OCI-LY3 (cell line): ENCODE measurements at regions not wholly inside any gene's neighbourhood (a gene's known extent, or its start where the extent isn't known, plus 50 kb on each side); places are given as distances from the start of the nearest gene placed in this dataset.

ENCODE experiments used
- H2AFZ ChIP-seq: fragments of 200-600, 300-600 bp; shearing (Covaris generic); 2 replicates; pipeline ENCODE4 v1.6.0; 2014; ENCODE audit warnings: antibody characterized with exemption, low read depth, low read length
- H3K27ac ChIP-seq: fragments of 200-600, 300-600 bp; sonication (generic); 2 replicates; pipeline ENCODE4 v1.5.1; 2014; ENCODE audit warnings: mild to moderate bottlenecking, low read length, moderate library complexity, mixed read lengths
- H3K27me3 ChIP-seq: fragments of 200-600, 300-600 bp; sonication (generic); 2 replicates; pipeline ENCODE4 v1.6.1; 2014; ENCODE audit warnings: low read depth, low read length, mixed read lengths
- H3K36me3 ChIP-seq: fragments of 200-600, 300-600 bp; sonication (generic); replicated peaks from 2 replicates; pipeline ENCODE3; 2014; ENCODE audit warnings: low read depth, low read length, mixed read lengths
- H3K4me1 ChIP-seq: fragments of 300-600, 200-600 bp; sonication (generic); 2 replicates; pipeline ENCODE4 v1.6.1; 2014; ENCODE audit warnings: low read length, mixed read lengths
- H3K4me2 ChIP-seq: fragments of 200-600, 300-600 bp; sonication (generic); 2 replicates; pipeline ENCODE4 v1.6.1; 2014; ENCODE audit warnings: low read length, mixed read lengths
- H3K4me3 ChIP-seq: fragments of 300-600, 200-600 bp; sonication (generic); 2 replicates; pipeline ENCODE4 v1.5.1; 2014; ENCODE audit warnings: antibody characterized with exemption, mild to moderate bottlenecking, low read length, moderate library complexity
- H3K79me2 ChIP-seq: fragments of 300-600, 200-600 bp; shearing (Covaris generic); 2 replicates; pipeline ENCODE4 v1.6.1; 2014; ENCODE audit warnings: mild to moderate bottlenecking, low read length, mixed read lengths
- H3K9ac ChIP-seq: fragments of 300-600, 200-600 bp; shearing (Covaris generic); 2 replicates; pipeline ENCODE4 v1.6.0; 2014; ENCODE audit warnings: mild to moderate bottlenecking, low read length, moderate library complexity
- H3K9me3 ChIP-seq: fragments of 200-600, 300-600 bp; shearing (Covaris generic); 2 replicates; pipeline ENCODE4 v1.6.1; 2014; ENCODE audit warnings: low read length, mixed read lengths; ENCODE audit not compliant: insufficient read depth
- H4K20me1 ChIP-seq: fragments of 200-600, 300-600 bp; sonication (generic); 2 replicates; pipeline ENCODE4 v1.6.1; 2016; ENCODE audit warnings: low read length, mixed read lengths; ENCODE audit not compliant: insufficient read depth
- CTCF ChIP-seq: fragments of 200-600, 300-600 bp; sonication (generic); IDR thresholded peaks from 2 replicates; pipeline ENCODE4 v1.5.1; 2014; ENCODE audit warnings: antibody characterized with exemption, low read length, low read depth
- EZH2phosphoT487 ChIP-seq: fragments of 200-600 bp; shearing (Covaris generic); IDR thresholded peaks from 2 replicates; pipeline ENCODE4 v1.6.1; 2018; ENCODE audit warnings: antibody characterized with exemption, mixed run types, low read depth

DNA sequence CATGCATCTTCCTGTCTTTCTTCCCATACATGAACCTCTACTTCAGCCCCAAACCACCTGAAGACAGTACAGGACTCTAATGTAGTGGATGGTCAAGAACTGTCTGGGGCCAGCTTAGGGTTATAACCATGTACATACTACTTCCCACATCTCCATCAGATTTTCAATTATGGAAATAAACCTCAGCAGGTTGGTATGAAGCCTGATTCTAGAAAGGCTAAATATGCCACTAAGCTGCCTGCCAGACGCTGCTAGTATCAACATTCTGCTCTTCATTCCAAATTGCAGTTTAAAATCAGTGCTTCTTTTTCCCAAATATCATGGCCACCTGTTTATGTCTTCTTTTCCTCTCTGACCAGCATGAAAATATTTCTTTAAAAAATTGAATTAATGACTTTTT is 99.2 kb upstream of the ID4 start:
- no peak overlapping the region for H2AFZ ChIP-seq
- no peaks in the 10 kb centered on the region for H3K9me3 ChIP-seq
- no peaks in the 10 kb centered on the region for H4K20me1 ChIP-seq
- no peak overlapping the region for H3K4me3 ChIP-seq
- no peak overlapping the region for H3K27ac ChIP-seq
- H3K79me2 ChIP-seq = no peaks in the 10 kb centered on the region
- H3K27me3 ChIP-seq = no peaks in the 10 kb centered on the region
- H3K9ac ChIP-seq = no peak overlapping the region
- TF ChIP-seq CTCF (no peak), EZH2phosphoT487 (no peak)
- H3K4me2 ChIP-seq = no peak overlapping the region
- no peaks in the 10 kb centered on the region for H3K4me1 ChIP-seq
- no peaks in the 10 kb centered on the region for H3K36me3 ChIP-seq

GRCh38 chr6:19749722-19750121 is 87.4 kb upstream of the ID4 start:
- H3K9me3 ChIP-seq = no peaks in the 10 kb centered on the region
- TF ChIP-seq EZH2phosphoT487 = no peak
- TF ChIP-seq CTCF = no peak
- no peak overlapping the region for H3K27ac ChIP-seq
- no peaks in the 10 kb centered on the region for H3K27me3 ChIP-seq
- no peak overlapping the region for H2AFZ ChIP-seq
- no peaks in the 10 kb centered on the region for H3K4me1 ChIP-seq
- H3K36me3 ChIP-seq = no peaks in the 10 kb centered on the region
- no peaks in the 10 kb centered on the region for H4K20me1 ChIP-seq
- H3K4me3 ChIP-seq = no peak overlapping the region
- no peaks in the 10 kb centered on the region for H3K79me2 ChIP-seq
- no peak overlapping the region for H3K4me2 ChIP-seq
- H3K9ac ChIP-seq = no peak overlapping the region

GRCh38 chr6:19752746-19753145 is 84.4 kb upstream of the ID4 start:
- Histone ChIP-seq H4K20me1 (no peaks in the 10 kb centered on the region), H3K4me2 (no peak overlapping the region), H3K79me2 (no peaks in the 10 kb centered on the region), H3K27ac (no peak overlapping the region), H3K9me3 (no peaks in the 10 kb centered on the region), H3K27me3 (no peaks in the 10 kb centered on the region), H3K36me3 (no peaks in the 10 kb centered on the region), H3K4me1 (no peaks in the 10 kb centered on the region), H3K9ac (no peak overlapping the region), H2AFZ (no peak overlapping the region), H3K4me3 (no peak overlapping the region)
- TF ChIP-seq EZH2phosphoT487 (no peak), CTCF (no peak)

GRCh38 chr6:19753826-19754225 is 83.3 kb upstream of the ID4 start:
- Histone ChIP-seq H3K79me2 (no peaks in the 10 kb centered on the region), H3K9me3 (no peaks in the 10 kb centered on the region), H3K27ac (no peak overlapping the region), H2AFZ (no peak overlapping the region), H3K9ac (no peak overlapping the region), H4K20me1 (no peaks in the 10 kb centered on the region), H3K4me2 (no peak overlapping the region), H3K27me3 (no peaks in the 10 kb centered on the region), H3K36me3 (no peaks in the 10 kb centered on the region), H3K4me3 (no peak overlapping the region), H3K4me1 (no peaks in the 10 kb centered on the region)
- TF ChIP-seq CTCF (no peak), EZH2phosphoT487 (no peak)
